Endothelial cell of umbilical vein (primary cell): ENCODE measurements at regions not wholly inside any gene's neighbourhood (a gene's known extent, or its start where the extent isn't known, plus 50 kb on each side); places are given as distances from the start of the nearest gene placed in this dataset.

ENCODE experiments used
- BruUV-seq: library from RNA; stranded (reverse); fragments of 400-500 nt; replicated peaks from 2 replicates; lab custom pipeline; 2021; lab: Mats Ljungman, UMichigan
- CTCF ChIA-PET: fragments of 300-600, 350-600 bp; sonication (Branson Sonifier 250); formaldehyde crosslinking; loops from one replicate; lab custom pipeline; 2021; ENCODE audit warnings: antibody characterized with exemption, inconsistent platforms; lab: Charles Lee
- POLR2A ChIA-PET: fragments of 300-600, 350-600 bp; sonication (Branson Sonifier 250); formaldehyde crosslinking; loops from one replicate; lab custom pipeline; 2021; ENCODE audit warnings: antibody characterized with exemption, inconsistent platforms; lab: Charles Lee
- DNase-seq: peaks from one replicate; pipeline ENCODE4 v3.0.0-alpha.2; 2011; ENCODE audit warnings: low read depth, low spot score
- FAIRE-seq: peaks from 2 replicates; lab custom pipeline; 2011; peaks lifted over from hg19 to GRCh38; lab: Jason Lieb, UNC
- H2AFZ ChIP-seq: 2 replicates; pipeline ENCODE4 v1.6.0; 2012; ENCODE audit warnings: low read depth, low read length, control low read depth, inconsistent platforms
- H3K27ac ChIP-seq: 2 replicates; pipeline ENCODE4 v1.5.1; 2011; ENCODE audit warnings: low read depth, mild to moderate bottlenecking, control low read depth, low read length, moderate library complexity; ENCODE audit not compliant: insufficient read depth
- H3K27me3 ChIP-seq, 2 experiments: 2 replicates each; pipeline versions ENCODE4 v1.6.0 to v1.6.1; 2011; ENCODE audit warnings: low read length in 2 of 2, mixed read lengths in 1 of 2; ENCODE audit not compliant: control insufficient read depth in 2 of 2, insufficient read depth in 2 of 2
- H3K36me3 ChIP-seq, 2 experiments: 2 replicates in 1 of 2; 3 replicates in 1 of 2; pipeline ENCODE4 v1.5.1; 2011; ENCODE audit warnings: low read length in 2 of 2, mild to moderate bottlenecking in 1 of 2, moderate library complexity in 1 of 2; ENCODE audit not compliant: control insufficient read depth in 2 of 2, insufficient read depth in 2 of 2; ENCODE audit errors: extremely low read depth in 1 of 2
- H3K4me1 ChIP-seq: 3 replicates; pipeline ENCODE4 v1.5.1; 2011; ENCODE audit warnings: mild to moderate bottlenecking, low read length; ENCODE audit not compliant: control insufficient read depth, insufficient read depth; ENCODE audit errors: extremely low read depth
- H3K4me2 ChIP-seq: 2 replicates; pipeline ENCODE4 v1.6.1; 2011; ENCODE audit warnings: low read length, control low read depth, mixed read lengths; ENCODE audit not compliant: insufficient read depth
- H3K4me3 ChIP-seq, 3 experiments: fragments of 200-600 bp in 1 of 3; sonication (generic), shearing (Covaris generic) in 1 of 3; replicated peaks in 1 of 3; 2 replicates each; pipeline ENCODE4 v1.5.1; 2011 to 2016; ENCODE audit warnings: control low read depth in 3 of 3, low read length in 3 of 3, mild to moderate bottlenecking in 2 of 3, inconsistent platforms in 1 of 3, low read depth in 1 of 3, moderate library complexity in 1 of 3; ENCODE audit not compliant: insufficient read depth in 1 of 3
- H3K79me2 ChIP-seq: 2 replicates; pipeline ENCODE4 v1.6.0; 2012; ENCODE audit warnings: low read length, inconsistent platforms; ENCODE audit not compliant: control insufficient read depth, insufficient read depth
- H3K9ac ChIP-seq: replicated peaks from 2 replicates; pipeline ENCODE3; 2011; ENCODE audit warnings: low read length, control low read depth; ENCODE audit not compliant: insufficient read depth; ENCODE audit errors: extremely low read depth
- H3K9me1 ChIP-seq: replicated peaks from 3 replicates; pipeline ENCODE4 v1.6.0; 2011; ENCODE audit warnings: mild to moderate bottlenecking, low read length; ENCODE audit not compliant: control insufficient read depth, insufficient read depth; ENCODE audit errors: extremely low read depth
- H3K9me3 ChIP-seq: replicated peaks from 2 replicates; pipeline ENCODE4 v1.5.1; 2012; ENCODE audit warnings: low read length, inconsistent platforms; ENCODE audit not compliant: control insufficient read depth, insufficient read depth
- H4K20me1 ChIP-seq: replicated peaks from 2 replicates; pipeline ENCODE3; 2011; ENCODE audit warnings: mild to moderate bottlenecking, low read length; ENCODE audit not compliant: control insufficient read depth, insufficient read depth; ENCODE audit errors: extremely low read depth
- EZH2 ChIP-seq: IDR thresholded peaks from 2 replicates; pipeline ENCODE4 v1.6.1; 2012; ENCODE audit warnings: borderline replicate concordance, low read depth, mild to moderate bottlenecking, moderate library complexity, low read length, inconsistent platforms; ENCODE audit not compliant: severe bottlenecking
- FOS ChIP-seq: IDR thresholded peaks from 2 replicates; pipeline ENCODE4 v1.6.1; 2011; ENCODE audit warnings: mild to moderate bottlenecking, low read length, moderate library complexity, borderline replicate concordance; ENCODE audit not compliant: insufficient read depth
- GATA2 ChIP-seq: IDR thresholded peaks from 2 replicates; pipeline ENCODE4 v1.7.0; 2011; ENCODE audit warnings: low read depth, mild to moderate bottlenecking, moderate library complexity, mixed read lengths, low read length; ENCODE audit not compliant: insufficient read length, insufficient read depth
- JUN ChIP-seq: IDR thresholded peaks from 2 replicates; pipeline ENCODE4 v1.6.1; 2011; ENCODE audit warnings: borderline replicate concordance, low read depth; ENCODE audit not compliant: insufficient read length, insufficient read depth
- MAX ChIP-seq: IDR thresholded peaks from 2 replicates; pipeline ENCODE4 v1.6.1; 2011; ENCODE audit not compliant: insufficient read depth, insufficient read length
- MYC ChIP-seq: IDR thresholded peaks from one replicate; pipeline ENCODE4 v1.6.1; 2011; ENCODE audit warnings: mild to moderate bottlenecking, low read depth, low read length
- POLR2A ChIP-seq: IDR thresholded peaks from 2 replicates; pipeline ENCODE4 v1.6.1; 2012; ENCODE audit warnings: low read depth, mild to moderate bottlenecking, control low read depth, low read length
- POLR2AphosphoS5 ChIP-seq: IDR thresholded peaks from 2 replicates; pipeline ENCODE4 v1.6.1; 2012; ENCODE audit warnings: low read depth, mild to moderate bottlenecking, control low read depth, low read length, moderate library complexity; ENCODE audit not compliant: insufficient read depth
- dilution Hi-C: fragments of 300-500 bp; cut with MboI; formaldehyde crosslinking; loops from one replicate; pipeline ENCODE4 v1.15.0; 2019; ENCODE audit warnings: low sequenced_read_pairs; ENCODE audit not compliant: extremely low pct_ligation_motif_present
- intact Hi-C: fragments of 100-400 bp; cut with micrococcal nuclease; formaldehyde crosslinking; loops from one replicate; pipeline ENCODE4 v1.10.0; 2022
- TF ChIP-seq, protein P1 (sequence below), 2 donors: IDR thresholded peaks; 1 replicate in 1 of 2; 2 replicates in 1 of 2; pipeline ENCODE4 v1.5.1; 2011; ENCODE audit warnings: low read length in 2 of 2, mild to moderate bottlenecking in 2 of 2, moderate library complexity in 2 of 2, control low read depth in 1 of 2, inconsistent platforms in 1 of 2, low read depth in 1 of 2; ENCODE audit not compliant: insufficient read depth in 1 of 2; ENCODE audit errors: extremely low read depth in 1 of 2

DNA sequence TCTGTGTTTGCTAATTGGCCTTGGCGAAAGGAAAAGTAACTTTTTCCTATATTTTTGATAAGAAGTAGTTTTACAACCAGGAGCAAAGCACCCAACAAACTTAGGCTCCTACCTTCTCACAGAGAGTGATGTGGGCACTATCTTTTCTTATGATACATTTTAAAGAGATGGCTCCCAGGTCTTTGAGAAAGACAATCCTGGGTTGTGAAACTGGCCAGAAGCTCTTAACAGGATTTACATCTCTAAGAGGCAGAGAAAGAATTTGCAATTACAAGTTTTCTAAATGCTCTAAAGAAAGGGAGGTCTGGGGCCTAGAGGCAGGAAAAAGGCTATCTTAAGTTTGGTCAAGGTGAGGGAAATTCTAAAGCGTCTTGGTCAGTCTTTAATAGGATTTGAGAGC, 609.7 kb downstream of the VGLL3 start:
- no peaks in the 10 kb centered on the region for H3K4me1 ChIP-seq
- no peak overlapping the region for H3K9ac ChIP-seq
- H3K27ac ChIP-seq, result no peak overlapping the region
- CTCF ChIA-PET, result no interaction called here
- no peak overlapping the region for H2AFZ ChIP-seq
- H3K79me2 ChIP-seq, result no peaks in the 10 kb centered on the region
- no peaks in the 10 kb centered on the region for H4K20me1 ChIP-seq
- FAIRE-seq (no peak), DNase-seq (no peak)
- BruUV-seq, result no TSS peak
- H3K4me3 ChIP-seq, result no peak overlapping the region
- no peaks in the 10 kb centered on the region for H3K36me3 ChIP-seq
- intact Hi-C loops, result no loop called here
- H3K9me3 ChIP-seq, result peaks cover 3% of the 10 kb centered on the region
- no peak overlapping the region for H3K4me2 ChIP-seq
- TF ChIP-seq JUN, result no peak
- TF ChIP-seq POLR2AphosphoS5, result no peak
- TF ChIP-seq MAX, result no peak
- no peak for TF ChIP-seq MYC
- TF ChIP-seq GATA2, result no peak
- TF ChIP-seq FOS, result no peak
- TF ChIP-seq EZH2, result no peak
- TF ChIP-seq POLR2A, result no peak
- TF ChIP-seq, protein P1, sequence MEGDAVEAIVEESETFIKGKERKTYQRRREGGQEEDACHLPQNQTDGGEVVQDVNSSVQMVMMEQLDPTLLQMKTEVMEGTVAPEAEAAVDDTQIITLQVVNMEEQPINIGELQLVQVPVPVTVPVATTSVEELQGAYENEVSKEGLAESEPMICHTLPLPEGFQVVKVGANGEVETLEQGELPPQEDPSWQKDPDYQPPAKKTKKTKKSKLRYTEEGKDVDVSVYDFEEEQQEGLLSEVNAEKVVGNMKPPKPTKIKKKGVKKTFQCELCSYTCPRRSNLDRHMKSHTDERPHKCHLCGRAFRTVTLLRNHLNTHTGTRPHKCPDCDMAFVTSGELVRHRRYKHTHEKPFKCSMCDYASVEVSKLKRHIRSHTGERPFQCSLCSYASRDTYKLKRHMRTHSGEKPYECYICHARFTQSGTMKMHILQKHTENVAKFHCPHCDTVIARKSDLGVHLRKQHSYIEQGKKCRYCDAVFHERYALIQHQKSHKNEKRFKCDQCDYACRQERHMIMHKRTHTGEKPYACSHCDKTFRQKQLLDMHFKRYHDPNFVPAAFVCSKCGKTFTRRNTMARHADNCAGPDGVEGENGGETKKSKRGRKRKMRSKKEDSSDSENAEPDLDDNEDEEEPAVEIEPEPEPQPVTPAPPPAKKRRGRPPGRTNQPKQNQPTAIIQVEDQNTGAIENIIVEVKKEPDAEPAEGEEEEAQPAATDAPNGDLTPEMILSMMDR (IDR thresholded peaks at IDR 0.05; ENCODE audit: extremely low read depth in 1 of 2, insufficient read depth in 1 of 2, low read depth in 1 of 2, low read length in 2 of 2), result no peak
- dilution Hi-C loops, result no loop called here
- H3K9me1 ChIP-seq, result no peaks in the 10 kb centered on the region
- H3K27me3 ChIP-seq, result no peaks in the 10 kb centered on the region
- POLR2A ChIA-PET, result no interaction called here
